ENCODE measurements at regions not wholly inside any gene's neighbourhood (a gene's known extent, or its start where the extent isn't known, plus 50 kb on each side); places are given as distances from the start of the nearest gene placed in this dataset.
"Not testable (repeated sequence)": the region's sequence is repeated elsewhere in the genome, so short reads cannot be mapped to it uniquely, and the experiment has no call there.

- no peaks in the 10 kb centered on the region for H3K27me3 ChIP-seq (ENCODE audit: insufficient read depth, low read depth)
Observed at GRCh38 chr2:16750175-16750924, 84.7 kb upstream of the CYRIA start.

GRCh38 chr2:16748511-16749266 is 83.1 kb upstream of the CYRIA start:
- H3K4me2 ChIP-seq; CTCF ChIA-PET; H3F3A ChIP-seq (ENCODE audit: insufficient read depth, low read depth); H3K9me3 ChIP-seq (ENCODE audit: insufficient read depth, low read depth); intact Hi-C loops (cut with micrococcal nuclease; ENCODE audit: unreplicated experiment); H3K36me3 ChIP-seq (ENCODE audit: low read depth); H3K27me3 ChIP-seq (ENCODE audit: insufficient read depth, low read depth); H3K79me2 ChIP-seq (ENCODE audit: low read depth); H4K20me1 ChIP-seq (ENCODE audit: insufficient read depth); H3K27ac ChIP-seq; H2AFZ ChIP-seq; DNase-seq; H3K4me3 ChIP-seq; H3K9me2 ChIP-seq (ENCODE audit: insufficient read depth); H3K4me1 ChIP-seq (replicated peaks; ENCODE audit: insufficient read depth); BruUV-seq (replicated peaks); POLR2A ChIA-PET (ENCODE audit: unreplicated experiment): not testable (repeated sequence)

More at GRCh38 chr2:16750175-16750924, 84.7 kb upstream of the CYRIA start:
- H3K4me3 ChIP-seq = no peak overlapping the region
- no peaks in the 10 kb centered on the region for H3K9me2 ChIP-seq (ENCODE audit: insufficient read depth)
- intact Hi-C loops (cut with micrococcal nuclease; ENCODE audit: unreplicated experiment) = no loop called here
- no peaks in the 10 kb centered on the region for H3K79me2 ChIP-seq (ENCODE audit: low read depth)
- ChIA-PET CTCF (no interaction called here), POLR2A (ENCODE audit: unreplicated experiment) (no interaction called here)
- H3K9me3 ChIP-seq (ENCODE audit: insufficient read depth, low read depth) = no peaks in the 10 kb centered on the region
- no peaks in the 10 kb centered on the region for H3K36me3 ChIP-seq (ENCODE audit: low read depth)
- H3K4me2 ChIP-seq = no peak overlapping the region
- BruUV-seq (replicated peaks) = no TSS peak
- H4K20me1 ChIP-seq (ENCODE audit: insufficient read depth) = no peaks in the 10 kb centered on the region
- H2AFZ ChIP-seq = no peak overlapping the region
- H3F3A ChIP-seq (ENCODE audit: insufficient read depth, low read depth) = no peaks in the 10 kb centered on the region
- peak in 1 of 2 experiments; percentile 23 for DNase-seq
- no peak overlapping the region for H3K27ac ChIP-seq
- TF ChIP-seq, protein P1, sequence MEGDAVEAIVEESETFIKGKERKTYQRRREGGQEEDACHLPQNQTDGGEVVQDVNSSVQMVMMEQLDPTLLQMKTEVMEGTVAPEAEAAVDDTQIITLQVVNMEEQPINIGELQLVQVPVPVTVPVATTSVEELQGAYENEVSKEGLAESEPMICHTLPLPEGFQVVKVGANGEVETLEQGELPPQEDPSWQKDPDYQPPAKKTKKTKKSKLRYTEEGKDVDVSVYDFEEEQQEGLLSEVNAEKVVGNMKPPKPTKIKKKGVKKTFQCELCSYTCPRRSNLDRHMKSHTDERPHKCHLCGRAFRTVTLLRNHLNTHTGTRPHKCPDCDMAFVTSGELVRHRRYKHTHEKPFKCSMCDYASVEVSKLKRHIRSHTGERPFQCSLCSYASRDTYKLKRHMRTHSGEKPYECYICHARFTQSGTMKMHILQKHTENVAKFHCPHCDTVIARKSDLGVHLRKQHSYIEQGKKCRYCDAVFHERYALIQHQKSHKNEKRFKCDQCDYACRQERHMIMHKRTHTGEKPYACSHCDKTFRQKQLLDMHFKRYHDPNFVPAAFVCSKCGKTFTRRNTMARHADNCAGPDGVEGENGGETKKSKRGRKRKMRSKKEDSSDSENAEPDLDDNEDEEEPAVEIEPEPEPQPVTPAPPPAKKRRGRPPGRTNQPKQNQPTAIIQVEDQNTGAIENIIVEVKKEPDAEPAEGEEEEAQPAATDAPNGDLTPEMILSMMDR (conservative IDR thresholded peaks at IDR 0.05) = no peak
- TF ChIP-seq EZH2 (IDR thresholded peaks at IDR 0.05; ENCODE audit: low read depth) = no peak
- H3K4me1 ChIP-seq (replicated peaks; ENCODE audit: insufficient read depth) = no peaks in the 10 kb centered on the region

- H3K27me3 ChIP-seq (ENCODE audit: insufficient read depth, low read depth) = no peaks in the 10 kb centered on the region
- ChIA-PET CTCF (no interaction called here), POLR2A (ENCODE audit: unreplicated experiment) (no interaction called here)
- intact Hi-C loops (cut with micrococcal nuclease; ENCODE audit: unreplicated experiment) = no loop called here
- no TSS peak for BruUV-seq (replicated peaks)
- H4K20me1 ChIP-seq (ENCODE audit: insufficient read depth) = no peaks in the 10 kb centered on the region
- H3K4me1 ChIP-seq (replicated peaks; ENCODE audit: insufficient read depth) = no peaks in the 10 kb centered on the region
- H3K9me3 ChIP-seq (ENCODE audit: insufficient read depth, low read depth) = no peaks in the 10 kb centered on the region
- no peaks in the 10 kb centered on the region for H3K9me2 ChIP-seq (ENCODE audit: insufficient read depth)
- H2AFZ ChIP-seq = no peak overlapping the region
- no peaks in the 10 kb centered on the region for H3K36me3 ChIP-seq (ENCODE audit: low read depth)
- H3F3A ChIP-seq (ENCODE audit: insufficient read depth, low read depth) = no peaks in the 10 kb centered on the region
- H3K4me2 ChIP-seq = no peak overlapping the region
- DNase-seq = peak in 1 of 2 experiments; percentile 10
- no peaks in the 10 kb centered on the region for H3K79me2 ChIP-seq (ENCODE audit: low read depth)
- no peak overlapping the region for H3K4me3 ChIP-seq
- H3K27ac ChIP-seq = no peak overlapping the region
- TF ChIP-seq, protein P1 (conservative IDR thresholded peaks at IDR 0.05) = no peak
- no peak for TF ChIP-seq EZH2 (IDR thresholded peaks at IDR 0.05; ENCODE audit: low read depth)
Observed at GRCh38 chr2:16747689-16748088, 82.1 kb upstream of the CYRIA start.

Measured in PC-9 (cell line).